GM12878 (cell line): ENCODE measurements at regions not wholly inside any gene's neighbourhood (a gene's known extent, or its start where the extent isn't known, plus 50 kb on each side); places are given as distances from the start of the nearest gene placed in this dataset.

Source experiments
- ATAC-seq: fragments of 200-7000 bp; cut with Tn5 transposase; 3 replicates; pipeline ENCODE4 v1.9.1; 2020; ENCODE audit warnings: mild to moderate bottlenecking, moderate library complexity
- BruUV-seq: library from RNA; stranded (reverse); fragments of 400-500 nt; replicated peaks from 2 replicates; lab custom pipeline; 2021; lab: Mats Ljungman, UMichigan
- CTCF ChIA-PET: fragments of 300-600 bp; sonication (Branson Sonifier 250); formaldehyde crosslinking; extraction: SDS; loops from one replicate; lab custom pipeline; 2021; ENCODE audit warnings: inconsistent platforms; lab: Yijun Ruan, JAX
- POLR2A ChIA-PET: fragments of 350-600 bp; formaldehyde crosslinking; extraction: SDS; loops from one replicate; lab custom pipeline; 2021; ENCODE audit warnings: inconsistent platforms; lab: Charles Lee
- RAD21 ChIA-PET: fragments of 300-600 bp; sonication (Branson Sonifier 250); formaldehyde crosslinking; loops from one replicate; lab custom pipeline; 2023; ENCODE audit warnings: antibody characterized with exemption; ENCODE audit not compliant: unreplicated experiment; lab: Charles Lee
- SMC1A ChIA-PET: fragments of 300-600 bp; sonication (Branson Sonifier 250); formaldehyde crosslinking; loops from one replicate; lab custom pipeline; 2023; ENCODE audit not compliant: unreplicated experiment, uncharacterized antibody; lab: Charles Lee
- DNase-seq: peaks from one replicate; pipeline ENCODE4 v3.0.0-alpha.2; 2011; ENCODE audit warnings: low read depth, low spot score
- FAIRE-seq: peaks from 3 replicates; lab custom pipeline; 2011; peaks lifted over from hg19 to GRCh38; lab: Jason Lieb, UNC
- H2AFZ ChIP-seq: 2 replicates; pipeline ENCODE4 v1.6.0; 2011; ENCODE audit warnings: low read depth, low read length, control low read depth; ENCODE audit not compliant: control insufficient read depth
- H3K27ac ChIP-seq: 2 replicates; pipeline ENCODE4 v1.5.1; 2011; ENCODE audit warnings: control low read depth; ENCODE audit not compliant: control insufficient read depth, insufficient read depth
- H3K27me3 ChIP-seq, 2 experiments: replicated peaks in 1 of 2; 2 replicates each; pipeline versions ENCODE4 v1.6.0 to v1.6.1; 2011; ENCODE audit warnings: low read length in 1 of 2; ENCODE audit not compliant: control insufficient read depth in 2 of 2, insufficient read depth in 2 of 2
- H3K36me3 ChIP-seq, 2 experiments: 2 replicates each; pipeline ENCODE4 v1.5.1; 2011; ENCODE audit warnings: low read length in 1 of 2; ENCODE audit not compliant: control insufficient read depth in 2 of 2, insufficient read depth in 2 of 2
- H3K4me1 ChIP-seq: 2 replicates; pipeline ENCODE4 v1.6.1; 2011; ENCODE audit warnings: mild to moderate bottlenecking, low read length, moderate library complexity, mixed read lengths; ENCODE audit not compliant: control insufficient read depth, insufficient read depth
- H3K4me2 ChIP-seq: 2 replicates; pipeline ENCODE4 v1.6.0; 2011; ENCODE audit warnings: control low read depth; ENCODE audit not compliant: control insufficient read depth, insufficient read depth
- H3K4me3 ChIP-seq: fragments of 200-600 bp; sonication (generic); 2 replicates; pipeline ENCODE4 v1.5.1; 2016
- H3K79me2 ChIP-seq: 2 replicates; pipeline ENCODE4 v1.6.0; 2011; ENCODE audit warnings: low read length; ENCODE audit not compliant: control insufficient read depth, insufficient read depth
- H3K9ac ChIP-seq: 2 replicates; pipeline ENCODE4 v1.8.0; 2011; ENCODE audit warnings: low read length, control low read depth, mixed read lengths; ENCODE audit not compliant: control insufficient read depth, insufficient read depth
- H3K9me3 ChIP-seq: replicated peaks from 3 replicates; pipeline ENCODE4 v1.5.1; 2011; ENCODE audit warnings: mild to moderate bottlenecking, low read length; ENCODE audit not compliant: control insufficient read depth, insufficient read depth
- H4K20me1 ChIP-seq: 2 replicates; pipeline ENCODE4 v1.6.0; 2011; ENCODE audit not compliant: control insufficient read depth, insufficient read depth
- EED ChIP-seq: sonication (generic); IDR thresholded peaks from 2 replicates; pipeline ENCODE4 v1.6.1; 2016; ENCODE audit warnings: antibody characterized with exemption, low read depth
- JUNB ChIP-seq: IDR thresholded peaks from 2 replicates; pipeline ENCODE4 v1.6.1; 2016; ENCODE audit warnings: antibody characterized with exemption, mild to moderate bottlenecking
- KLF5 ChIP-seq: fragments of 450-650 bp; IDR thresholded peaks from 2 replicates; pipeline ENCODE4 v1.6.1; 2014; ENCODE audit warnings: mild to moderate bottlenecking; ENCODE audit not compliant: partially characterized antibody
- NFYA ChIP-seq: IDR thresholded peaks from 2 replicates; pipeline ENCODE4 v1.6.1; 2011; ENCODE audit warnings: low read depth, mild to moderate bottlenecking, low read length, improper control_type of control experiment, borderline replicate concordance
- PKNOX1 ChIP-seq: fragments of 450-650 bp; IDR thresholded peaks from 2 replicates; pipeline ENCODE4 v1.6.1; 2016; ENCODE audit warnings: mild to moderate bottlenecking
- RFX5 ChIP-seq: IDR thresholded peaks from 2 replicates; pipeline ENCODE4 v1.6.1; 2011; ENCODE audit warnings: low read depth, low read length, improper control_type of control experiment
- SIX5 ChIP-seq: IDR thresholded peaks from 2 replicates; pipeline ENCODE4 v1.6.1; 2011; ENCODE audit warnings: mild to moderate bottlenecking, low read depth, low read length, moderate library complexity; ENCODE audit not compliant: severe bottlenecking
- SMAD5 ChIP-seq: IDR thresholded peaks from 2 replicates; pipeline ENCODE4 v1.6.1; 2016; ENCODE audit warnings: antibody characterized with exemption, low read depth
- SREBF1 ChIP-seq: IDR thresholded peaks from 2 replicates; pipeline ENCODE4 v1.6.1; 2012; ENCODE audit warnings: mild to moderate bottlenecking, low read length
- SUZ12 ChIP-seq: fragments of 200-600 bp; sonication (generic); IDR thresholded peaks from one replicate; pipeline ENCODE4 v1.6.1; 2018; ENCODE audit warnings: antibody characterized with exemption, mild to moderate bottlenecking; ENCODE audit not compliant: unreplicated experiment
- TCF12 ChIP-seq: IDR thresholded peaks from 2 replicates; pipeline ENCODE4 v1.6.1; 2011; ENCODE audit warnings: low read depth, mild to moderate bottlenecking, low read length
- ZNF24 ChIP-seq: fragments of 450-650 bp; IDR thresholded peaks from 2 replicates; pipeline ENCODE4 v1.6.1; 2017; ENCODE audit warnings: antibody characterized with exemption, mild to moderate bottlenecking
- ZNF687 ChIP-seq: fragments of 450-650 bp; IDR thresholded peaks from 2 replicates; pipeline ENCODE4 v1.6.1; 2017; ENCODE audit warnings: mild to moderate bottlenecking, moderate library complexity
- WGBS: methylation state at CpG from one replicate; pipeline ENCODE4 v1.1.6; 2016; ENCODE audit warnings: low lambda C conversion rate; ENCODE audit not compliant: insufficient replicate concordance, insufficient coverage; ENCODE audit errors: missing lambda C conversion rate; 5-methylcytosine and 5-hydroxymethylcytosine counted together
- in situ Hi-C: fragments of 300-500 bp; cut with MboI; formaldehyde crosslinking; loops from 9 replicates; pipeline ENCODE4 v1.14.3; 2018; ENCODE audit warnings: mixed read lengths
- intact Hi-C: fragments of 100-400 bp; cut with micrococcal nuclease; formaldehyde crosslinking; loops from one replicate; pipeline ENCODE4 v1.14.2; 2022; ENCODE audit not compliant: unreplicated experiment

GRCh38 chr4:114321366-114321765, 277.2 kb upstream of the UGT8 start:
- DNase-seq, result no peak
- H3K79me2 ChIP-seq, result no peaks in the 10 kb centered on the region
- no TSS peak for BruUV-seq
- RAD21 ChIA-PET, result no interaction called here
- FAIRE-seq, result no peak
- H3K9ac ChIP-seq, result no peak overlapping the region
- H3K27me3 ChIP-seq, result no peaks in the 10 kb centered on the region
- no peaks in the 10 kb centered on the region for H3K4me1 ChIP-seq
- no peak for ATAC-seq
- H3K9me3 ChIP-seq, result no peaks in the 10 kb centered on the region
- WGBS, result 45% methylated on average over 3 of the region's 3 CpGs
- no peak overlapping the region for H3K4me3 ChIP-seq
- H2AFZ ChIP-seq, result no peak overlapping the region
- intact Hi-C loops, result no loop called here
- POLR2A ChIA-PET, result no interaction called here
- SMC1A ChIA-PET, result no interaction called here
- TF ChIP-seq KLF5, result no peak
- no peak for TF ChIP-seq RFX5
- TF ChIP-seq SREBF1, result no peak
- TF ChIP-seq NFYA, result no peak
- TF ChIP-seq SUZ12, result no peak
- no peak for TF ChIP-seq TCF12
- no peak for TF ChIP-seq ZNF687
- no peak for TF ChIP-seq ZNF24
- no peak for TF ChIP-seq JUNB
- TF ChIP-seq EED, result no peak
- TF ChIP-seq SMAD5, result no peak
- TF ChIP-seq PKNOX1, result no peak
- no peak for TF ChIP-seq SIX5
- H3K36me3 ChIP-seq, result no peaks in the 10 kb centered on the region
- no peaks in the 10 kb centered on the region for H4K20me1 ChIP-seq
- no peak overlapping the region for H3K4me2 ChIP-seq
- in situ Hi-C loops, result no loop called here
- no peak overlapping the region for H3K27ac ChIP-seq
- CTCF ChIA-PET, result interaction anchor here (0.6 to 0.7 kb wide), 2 partner anchors 367 to 1951 kb away, joined by 3 read pairs; no protein-coding TSS in a partner anchor
